ENCODE measurements at regions not wholly inside any gene's neighbourhood (a gene's known extent, or its start where the extent isn't known, plus 50 kb on each side); places are given as distances from the start of the nearest gene placed in this dataset.

GRCh38 chr12:114302606-114303315 is 103.2 kb downstream of the TBX5 start:
- DNase-seq (ENCODE audit: low read depth) = no peak
- Histone ChIP-seq H3K36me3 (ENCODE audit: control insufficient read depth, insufficient read depth, low read length) (no peaks in the 10 kb centered on the region), H3K27me3 (ENCODE audit: control insufficient read depth, insufficient read depth, low read length) (no peaks in the 10 kb centered on the region), H3K4me3 (ENCODE audit: low read depth, low read length) (no peak overlapping the region)
- TF ChIP-seq CTCF (IDR thresholded peaks at IDR 0.05; ENCODE audit: insufficient read depth, low read length, poor library complexity, severe bottlenecking) = no peak

- DNase-seq (ENCODE audit: low read depth) = no peak
- Histone ChIP-seq H3K27me3 (ENCODE audit: control insufficient read depth, insufficient read depth, low read length) (no peaks in the 10 kb centered on the region), H3K36me3 (ENCODE audit: control insufficient read depth, insufficient read depth, low read length) (no peaks in the 10 kb centered on the region), H3K4me3 (ENCODE audit: low read depth, low read length) (no peak overlapping the region)
- TF ChIP-seq CTCF (IDR thresholded peaks at IDR 0.05; ENCODE audit: insufficient read depth, low read length, poor library complexity, severe bottlenecking) = no peak
These were observed 103.8 kb downstream of the TBX5 start for GRCh38 chr12:114302117-114302516.

- H3K27me3 ChIP-seq (ENCODE audit: control insufficient read depth, insufficient read depth, low read length) = no peaks in the 10 kb centered on the region
- DNase-seq (ENCODE audit: low read depth) = no peak
- no peak for TF ChIP-seq CTCF (IDR thresholded peaks at IDR 0.05; ENCODE audit: insufficient read depth, low read length, poor library complexity, severe bottlenecking)
These were observed 111.7 kb downstream of the TBX5 start for GRCh38 chr12:114294303-114294685.

GRCh38 chr12:114293571-114294302 is 112.2 kb downstream of the TBX5 start:
- no peak for TF ChIP-seq CTCF (IDR thresholded peaks at IDR 0.05; ENCODE audit: insufficient read depth, low read length, poor library complexity, severe bottlenecking)
- no peaks in the 10 kb centered on the region for H3K36me3 ChIP-seq (ENCODE audit: control insufficient read depth, insufficient read depth, low read length)
- no peak overlapping the region for H3K4me3 ChIP-seq (ENCODE audit: low read depth, low read length)
- no peaks in the 10 kb centered on the region for H3K27me3 ChIP-seq (ENCODE audit: control insufficient read depth, insufficient read depth, low read length)
- DNase-seq (ENCODE audit: low read depth) = no peak

More at GRCh38 chr12:114294303-114294685, 111.7 kb downstream of the TBX5 start:
- H3K36me3 ChIP-seq (ENCODE audit: control insufficient read depth, insufficient read depth, low read length) = no peaks in the 10 kb centered on the region
- no peak overlapping the region for H3K4me3 ChIP-seq (ENCODE audit: low read depth, low read length)

GRCh38 chr12:114293073-114293472 is 112.9 kb downstream of the TBX5 start:
- no peak for TF ChIP-seq CTCF (IDR thresholded peaks at IDR 0.05; ENCODE audit: insufficient read depth, low read length, poor library complexity, severe bottlenecking)
- no peak for DNase-seq (ENCODE audit: low read depth)

More at GRCh38 chr12:114293073-114293472, 112.9 kb downstream of the TBX5 start:
- Histone ChIP-seq H3K36me3 (ENCODE audit: control insufficient read depth, insufficient read depth, low read length) (no peaks in the 10 kb centered on the region), H3K27me3 (ENCODE audit: control insufficient read depth, insufficient read depth, low read length) (no peaks in the 10 kb centered on the region), H3K4me3 (ENCODE audit: low read depth, low read length) (no peak overlapping the region)

Measured in kidney epithelial cell (primary cell).